A673 (cell line): ENCODE measurements at regions not wholly inside any gene's neighbourhood (a gene's known extent, or its start where the extent isn't known, plus 50 kb on each side); places are given as distances from the start of the nearest gene placed in this dataset.

Source experiments
- BruUV-seq: library from RNA; stranded (reverse); fragments of 400-500 nt; replicated peaks from 2 replicates; lab custom pipeline; 2021; lab: Mats Ljungman, UMichigan
- CTCF ChIA-PET: fragments of 300-600 bp; sonication (Branson Sonifier 250); formaldehyde crosslinking; loops from one replicate; lab custom pipeline; 2022; ENCODE audit warnings: antibody characterized with exemption; lab: Charles Lee
- POLR2A ChIA-PET: fragments of 300-600 bp; sonication (Branson Sonifier 250); formaldehyde crosslinking; loops from one replicate; lab custom pipeline; 2022; ENCODE audit warnings: antibody characterized with exemption; ENCODE audit not compliant: low non-redundant PET; lab: Charles Lee
- DNase-seq: peaks from one replicate; pipeline ENCODE4 v3.0.0-alpha.2; 2015; ENCODE audit warnings: low spot score
- H3K27ac ChIP-seq: fragments of 200-600 bp; sonication (generic); 2 replicates; pipeline ENCODE4 v1.5.1; 2016; ENCODE audit warnings: mixed run types, low read depth, mild to moderate bottlenecking, mixed read lengths, antibody characterized with exemption, low read length; ENCODE audit not compliant: poor library complexity, severe bottlenecking
- H3K27me3 ChIP-seq: fragments of 200-600 bp; sonication (generic); replicated peaks from 2 replicates; pipeline ENCODE4 v1.6.1; 2017; ENCODE audit warnings: mixed run types, low read depth, mild to moderate bottlenecking, mixed read lengths, antibody characterized with exemption, low read length; ENCODE audit not compliant: insufficient read depth, poor library complexity
- H3K36me3 ChIP-seq: fragments of 200-600 bp; sonication (generic); 2 replicates; pipeline ENCODE4 v1.6.1; 2016; ENCODE audit warnings: mixed run types, mild to moderate bottlenecking, mixed read lengths, antibody characterized with exemption, low read length; ENCODE audit not compliant: insufficient read depth, poor library complexity, severe bottlenecking
- H3K4me1 ChIP-seq: fragments of 200-600 bp; sonication (generic); 2 replicates; pipeline ENCODE4 v1.6.1; 2017; ENCODE audit warnings: mixed run types, mild to moderate bottlenecking, mixed read lengths, antibody characterized with exemption, low read length; ENCODE audit not compliant: insufficient read depth, poor library complexity, severe bottlenecking
- H3K4me3 ChIP-seq: fragments of 200-600 bp; sonication (generic); 2 replicates; pipeline ENCODE4 v1.5.1; 2016; ENCODE audit warnings: low read depth, mixed run types, mild to moderate bottlenecking, mixed read lengths, low read length; ENCODE audit not compliant: poor library complexity, severe bottlenecking
- H3K9me3 ChIP-seq: fragments of 200-600 bp; sonication (generic); 2 replicates; pipeline ENCODE4 v1.6.1; 2016; ENCODE audit warnings: mixed run types, low read depth, mild to moderate bottlenecking, mixed read lengths, antibody characterized with exemption, low read length; ENCODE audit not compliant: poor library complexity, severe bottlenecking
- EZH2 ChIP-seq: fragments of 200-600 bp; sonication (generic); IDR thresholded peaks from 2 replicates; pipeline ENCODE4 v1.6.1; 2017; ENCODE audit warnings: borderline replicate concordance, low read depth, mild to moderate bottlenecking, mixed read lengths, antibody characterized with exemption, low read length; ENCODE audit not compliant: poor library complexity, severe bottlenecking
- intact Hi-C: fragments of 100-400 bp; cut with micrococcal nuclease; formaldehyde crosslinking; loops from one replicate; pipeline ENCODE4 v1.10.0; 2022; ENCODE audit not compliant: unreplicated experiment
- TF ChIP-seq, protein P1 (sequence below): fragments of 300-800, 200-600 bp; sonication (generic); conservative IDR thresholded peaks from 2 replicates; pipeline ENCODE4 v1.5.1; 2017; ENCODE audit warnings: low read depth, mild to moderate bottlenecking, antibody characterized with exemption, low read length, moderate library complexity, mixed read lengths

DNA sequence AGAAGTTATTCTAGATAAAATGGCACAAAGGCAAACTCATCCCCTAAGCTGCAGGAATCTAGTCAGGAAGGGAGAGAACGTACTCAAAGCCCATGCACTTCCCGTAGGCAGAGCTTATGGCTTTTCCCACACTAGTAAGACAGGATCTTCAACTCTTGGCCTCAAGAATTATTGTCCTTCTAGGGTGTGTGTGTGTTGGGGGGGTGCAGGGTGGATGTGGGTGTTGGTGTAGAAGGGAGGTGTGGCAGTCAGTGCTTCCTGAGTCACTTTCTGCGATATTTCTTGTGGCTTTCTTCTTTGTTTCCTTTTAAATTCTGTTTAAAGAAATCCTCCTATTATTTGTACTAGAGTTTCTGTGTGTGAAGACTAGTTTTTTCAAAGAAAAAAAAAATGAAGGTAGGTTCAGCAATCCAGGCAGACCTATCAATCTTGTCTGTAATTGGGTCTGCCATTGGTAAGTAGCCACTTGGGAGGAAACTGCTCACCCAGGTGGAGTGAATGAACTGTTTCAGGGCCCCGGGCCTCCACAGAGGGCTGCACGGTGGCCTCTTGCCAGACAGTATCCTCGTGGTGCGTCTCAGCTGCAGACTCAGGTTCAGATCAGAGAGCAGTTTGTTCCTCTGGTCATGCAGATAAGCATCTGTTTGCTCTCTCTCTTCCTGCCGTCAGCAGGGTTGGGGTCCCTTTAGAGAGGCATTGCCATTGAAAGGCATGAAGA is 131.9 kb downstream of the NPR3 start:
- BruUV-seq, result no TSS peak
- no peak overlapping the region for H3K27ac ChIP-seq
- POLR2A ChIA-PET, result no interaction called here
- H3K9me3 ChIP-seq, result no peaks in the 10 kb centered on the region
- intact Hi-C loops, result no loop called here
- H3K4me1 ChIP-seq, result no peaks in the 10 kb centered on the region
- H3K4me3 ChIP-seq, result no peak overlapping the region
- DNase-seq, result no peak
- no peak for TF ChIP-seq EZH2
- TF ChIP-seq, protein P1, sequence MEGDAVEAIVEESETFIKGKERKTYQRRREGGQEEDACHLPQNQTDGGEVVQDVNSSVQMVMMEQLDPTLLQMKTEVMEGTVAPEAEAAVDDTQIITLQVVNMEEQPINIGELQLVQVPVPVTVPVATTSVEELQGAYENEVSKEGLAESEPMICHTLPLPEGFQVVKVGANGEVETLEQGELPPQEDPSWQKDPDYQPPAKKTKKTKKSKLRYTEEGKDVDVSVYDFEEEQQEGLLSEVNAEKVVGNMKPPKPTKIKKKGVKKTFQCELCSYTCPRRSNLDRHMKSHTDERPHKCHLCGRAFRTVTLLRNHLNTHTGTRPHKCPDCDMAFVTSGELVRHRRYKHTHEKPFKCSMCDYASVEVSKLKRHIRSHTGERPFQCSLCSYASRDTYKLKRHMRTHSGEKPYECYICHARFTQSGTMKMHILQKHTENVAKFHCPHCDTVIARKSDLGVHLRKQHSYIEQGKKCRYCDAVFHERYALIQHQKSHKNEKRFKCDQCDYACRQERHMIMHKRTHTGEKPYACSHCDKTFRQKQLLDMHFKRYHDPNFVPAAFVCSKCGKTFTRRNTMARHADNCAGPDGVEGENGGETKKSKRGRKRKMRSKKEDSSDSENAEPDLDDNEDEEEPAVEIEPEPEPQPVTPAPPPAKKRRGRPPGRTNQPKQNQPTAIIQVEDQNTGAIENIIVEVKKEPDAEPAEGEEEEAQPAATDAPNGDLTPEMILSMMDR, result no peak
- CTCF ChIA-PET, result no interaction called here
- H3K36me3 ChIP-seq, result no peaks in the 10 kb centered on the region
- H3K27me3 ChIP-seq, result no peaks in the 10 kb centered on the region

DNA sequence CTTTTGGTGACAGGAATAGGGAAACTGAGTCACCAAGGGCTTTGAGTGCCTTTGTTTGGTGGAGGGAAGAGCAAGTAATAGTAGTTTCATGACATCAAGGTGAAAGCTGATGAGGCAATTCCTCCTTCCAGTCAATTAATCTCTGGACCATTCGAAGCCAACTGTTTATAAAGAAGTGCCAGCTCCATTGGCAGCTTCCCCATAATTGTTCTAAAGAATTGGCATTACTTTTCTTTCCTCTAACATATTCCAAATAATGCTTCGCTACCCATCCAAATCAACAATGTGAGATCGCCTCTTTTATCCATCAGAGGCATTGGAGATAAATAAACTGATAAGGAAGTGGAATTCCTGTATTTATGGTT is 132.4 kb downstream of the NPR3 start:
- no peaks in the 10 kb centered on the region for H3K4me1 ChIP-seq
- H3K27ac ChIP-seq, result no peak overlapping the region
- no peaks in the 10 kb centered on the region for H3K9me3 ChIP-seq
- POLR2A ChIA-PET, result no interaction called here
- no peak for DNase-seq
- TF ChIP-seq, protein P1, result no peak
- TF ChIP-seq EZH2, result no peak
- H3K4me3 ChIP-seq, result no peak overlapping the region
- H3K27me3 ChIP-seq, result no peaks in the 10 kb centered on the region
- intact Hi-C loops, result no loop called here
- no peaks in the 10 kb centered on the region for H3K36me3 ChIP-seq
- CTCF ChIA-PET, result no interaction called here
- no TSS peak for BruUV-seq

DNA sequence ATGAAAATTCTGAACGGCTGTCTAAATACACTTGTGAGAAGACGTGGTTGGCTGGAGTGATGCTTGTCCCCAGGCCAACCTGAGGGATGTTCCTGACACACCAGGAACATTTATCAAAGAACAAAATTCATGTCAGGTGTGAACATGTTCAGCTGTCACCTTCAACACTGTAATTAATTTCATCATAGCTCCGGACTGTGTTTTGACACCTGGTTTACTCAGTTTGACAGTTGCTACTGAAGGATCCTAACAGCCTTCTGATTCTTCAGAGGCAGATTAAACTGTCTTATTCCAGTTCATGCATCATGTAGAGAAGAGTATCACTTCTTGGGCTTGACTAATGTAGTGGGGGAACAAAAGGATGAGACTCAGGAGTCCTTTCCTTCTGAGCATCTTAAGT is 134.1 kb downstream of the NPR3 start:
- Histone ChIP-seq H3K4me3 (no peak overlapping the region), H3K9me3 (no peaks in the 10 kb centered on the region), H3K27ac (no peak overlapping the region), H3K4me1 (no peaks in the 10 kb centered on the region), H3K27me3 (no peaks in the 10 kb centered on the region), H3K36me3 (no peaks in the 10 kb centered on the region)
- DNase-seq, result no peak
- POLR2A ChIA-PET, result no interaction called here
- no TSS peak for BruUV-seq
- TF ChIP-seq, protein P1, result no peak
- no peak for TF ChIP-seq EZH2
- CTCF ChIA-PET, result no interaction called here
- intact Hi-C loops, result no loop called here
